ENCODE measurements at regions not wholly inside any gene's neighbourhood (a gene's known extent, or its start where the extent isn't known, plus 50 kb on each side); places are given as distances from the start of the nearest gene placed in this dataset.

DNA sequence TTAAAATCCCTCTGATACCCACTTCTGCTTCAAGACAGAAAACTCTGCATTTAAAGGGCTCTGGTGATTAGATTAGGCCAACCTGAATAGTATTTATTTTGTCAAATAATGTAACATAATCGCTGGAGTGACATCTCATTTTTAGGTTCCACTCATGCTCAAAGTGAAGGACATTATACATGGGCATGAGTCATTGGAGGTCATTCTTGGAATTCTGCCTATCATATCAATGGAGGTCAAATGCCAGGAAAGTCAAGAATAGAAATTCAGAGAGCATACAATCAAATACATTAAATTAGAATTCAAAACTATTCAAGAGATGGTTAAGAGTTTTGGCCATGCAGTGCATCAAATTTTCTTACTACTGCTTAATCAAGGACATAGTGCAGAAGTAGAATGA lies 50.8 kb upstream of the PRSS1 start:
- DNase-seq: no peak
- Histone ChIP-seq H3K36me3 (replicated peaks; ENCODE audit: control insufficient read depth, insufficient read depth, low read length) (no peaks in the 10 kb centered on the region; the same call in 1 of the 2 replicates), H3K27me3 (ENCODE audit: control insufficient read depth, insufficient read depth, low read length) (no peaks in the 10 kb centered on the region), H3K4me3 (ENCODE audit: insufficient read depth, low read depth, low read length) (no peak overlapping the region)

- no peak for DNase-seq
- no peaks in the 10 kb centered on the region for H3K27me3 ChIP-seq (ENCODE audit: control insufficient read depth, insufficient read depth, low read length)
- H3K4me3 ChIP-seq (ENCODE audit: insufficient read depth, low read depth, low read length): no peak overlapping the region
- no peaks in the 10 kb centered on the region; the same call in 1 of the 2 replicates for H3K36me3 ChIP-seq (replicated peaks; ENCODE audit: control insufficient read depth, insufficient read depth, low read length)
Observed at GRCh38 chr7:142697270-142697669, 52.0 kb upstream of the PRSS1 start.

DNA sequence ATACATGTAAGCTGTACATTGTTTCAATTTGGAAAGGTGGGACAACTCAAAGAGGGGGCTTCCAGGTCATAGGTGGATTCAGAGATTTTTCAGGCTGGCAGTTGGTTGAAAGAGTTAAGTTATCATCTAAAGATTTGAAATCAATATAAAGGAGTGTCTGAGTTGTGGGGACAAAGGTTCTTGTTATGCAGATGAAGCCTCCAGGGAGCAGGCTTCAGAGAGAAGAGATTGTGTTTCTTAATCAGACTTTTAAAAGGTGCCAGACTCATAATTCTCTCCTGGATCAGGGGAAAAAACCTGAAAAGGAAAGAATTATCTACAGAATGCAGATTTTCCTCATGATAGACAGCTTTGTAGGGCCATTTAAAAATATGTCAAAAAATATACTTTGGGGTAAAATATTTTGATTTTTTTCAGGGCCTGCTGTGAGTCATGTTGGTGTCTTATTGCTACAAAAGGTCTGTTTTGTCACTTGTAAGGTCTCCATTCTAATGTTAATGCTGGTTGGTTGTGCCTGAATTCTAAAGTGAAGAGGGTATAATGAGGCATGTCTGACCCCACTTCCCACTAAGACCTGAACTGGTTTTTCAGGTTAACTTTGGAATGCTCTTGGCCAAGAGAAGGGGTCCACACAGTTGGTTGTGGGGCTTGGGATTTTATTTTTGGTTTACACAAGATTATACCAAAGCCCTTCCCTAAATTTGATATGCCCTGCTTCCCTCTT lies 52.7 kb upstream of the PRSS1 start:
- no peak for DNase-seq
- Histone ChIP-seq H3K27me3 (ENCODE audit: control insufficient read depth, insufficient read depth, low read length) (no peaks in the 10 kb centered on the region), H3K36me3 (replicated peaks; ENCODE audit: control insufficient read depth, insufficient read depth, low read length) (no peaks in the 10 kb centered on the region; the same call in 1 of the 2 replicates), H3K4me3 (ENCODE audit: insufficient read depth, low read depth, low read length) (no peak overlapping the region)

DNA sequence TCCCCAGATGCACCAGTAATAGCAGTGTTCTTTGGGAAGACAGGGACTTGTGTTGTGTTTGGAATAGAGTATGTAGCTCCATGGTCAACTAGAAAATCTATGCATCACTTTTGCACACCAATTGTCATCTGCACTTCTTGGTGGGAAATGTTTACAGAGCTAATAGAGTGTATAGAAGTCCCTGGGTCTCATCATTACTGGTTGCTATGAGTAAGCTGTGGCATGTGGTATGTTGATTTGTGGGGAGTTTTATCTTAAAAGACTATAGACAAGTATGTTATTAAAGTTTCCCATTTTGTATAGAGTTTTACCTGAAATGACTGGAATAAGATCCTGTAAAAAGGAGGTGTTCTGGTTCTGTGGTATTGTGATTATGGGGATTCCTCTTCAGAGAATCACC lies 55.4 kb upstream of the PRSS1 start:
- Histone ChIP-seq H3K4me3 (ENCODE audit: insufficient read depth, low read depth, low read length) (no peak overlapping the region), H3K36me3 (replicated peaks; ENCODE audit: control insufficient read depth, insufficient read depth, low read length) (no peaks in the 10 kb centered on the region; the same call in 1 of the 2 replicates), H3K27me3 (ENCODE audit: control insufficient read depth, insufficient read depth, low read length) (no peaks in the 10 kb centered on the region)
- no peak for DNase-seq

- Histone ChIP-seq H3K27me3 (ENCODE audit: control insufficient read depth, insufficient read depth, low read length) (no peaks in the 10 kb centered on the region), H3K36me3 (replicated peaks; ENCODE audit: control insufficient read depth, insufficient read depth, low read length) (no peaks in the 10 kb centered on the region; the same call in 1 of the 2 replicates), H3K4me3 (ENCODE audit: insufficient read depth, low read depth, low read length) (no peak overlapping the region)
- no peak for DNase-seq
Observed at GRCh38 chr7:142690554-142691182, 58.6 kb upstream of the PRSS1 start.

- no peaks in the 10 kb centered on the region for H3K27me3 ChIP-seq (ENCODE audit: control insufficient read depth, insufficient read depth, low read length)
- no peaks in the 10 kb centered on the region; the same call in 1 of the 2 replicates for H3K36me3 ChIP-seq (replicated peaks; ENCODE audit: control insufficient read depth, insufficient read depth, low read length)
- H3K4me3 ChIP-seq (ENCODE audit: insufficient read depth, low read depth, low read length): no peak overlapping the region
- no peak for DNase-seq
Observed at GRCh38 chr7:142689439-142690120, 59.7 kb upstream of the PRSS1 start.

GRCh38 chr7:142685877-142686508 lies 63.3 kb upstream of the PRSS1 start:
- Histone ChIP-seq H3K27me3 (ENCODE audit: control insufficient read depth, insufficient read depth, low read length) (no peaks in the 10 kb centered on the region), H3K36me3 (replicated peaks; ENCODE audit: control insufficient read depth, insufficient read depth, low read length) (no peaks in the 10 kb centered on the region), H3K4me3 (ENCODE audit: insufficient read depth, low read depth, low read length) (no peak overlapping the region)
- DNase-seq: no peak

- no peak for DNase-seq
- Histone ChIP-seq H3K4me3 (ENCODE audit: insufficient read depth, low read depth, low read length) (no peak overlapping the region), H3K36me3 (replicated peaks; ENCODE audit: control insufficient read depth, insufficient read depth, low read length) (no peaks in the 10 kb centered on the region), H3K27me3 (ENCODE audit: control insufficient read depth, insufficient read depth, low read length) (no peaks in the 10 kb centered on the region)
Observed at GRCh38 chr7:142681314-142682092, 67.8 kb upstream of the PRSS1 start.

- H3K36me3 ChIP-seq (replicated peaks; ENCODE audit: control insufficient read depth, insufficient read depth, low read length): no peaks in the 10 kb centered on the region
- H3K27me3 ChIP-seq (ENCODE audit: control insufficient read depth, insufficient read depth, low read length): no peaks in the 10 kb centered on the region
- no peak overlapping the region for H3K4me3 ChIP-seq (ENCODE audit: insufficient read depth, low read depth, low read length)
- DNase-seq: no peak
Observed at GRCh38 chr7:142671506-142671905, 77.8 kb upstream of the PRSS1 start.

DNA sequence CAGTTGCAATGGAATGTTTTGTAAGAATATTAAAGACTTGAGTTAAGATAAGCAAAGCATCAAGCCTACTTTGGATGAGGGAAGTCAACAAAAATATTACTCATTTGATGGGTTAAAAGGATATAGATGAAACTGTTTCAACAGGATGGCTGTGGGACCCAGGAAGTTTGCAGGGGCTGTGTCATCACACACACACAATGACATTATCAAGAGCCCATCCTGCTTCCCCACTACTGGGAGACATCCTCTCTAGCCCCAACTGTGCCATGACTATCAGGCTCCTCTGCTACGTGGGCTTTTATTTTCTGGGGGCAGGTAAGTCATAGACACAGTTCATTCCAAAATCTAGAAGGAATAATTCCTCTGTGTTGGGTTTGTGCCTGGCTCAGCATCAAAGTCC lies 78.8 kb upstream of the PRSS1 start:
- H3K36me3 ChIP-seq (replicated peaks; ENCODE audit: control insufficient read depth, insufficient read depth, low read length): no peaks in the 10 kb centered on the region
- no peaks in the 10 kb centered on the region for H3K27me3 ChIP-seq (ENCODE audit: control insufficient read depth, insufficient read depth, low read length)
- H3K4me3 ChIP-seq (ENCODE audit: insufficient read depth, low read depth, low read length): no peak overlapping the region
- DNase-seq: no peak

GRCh38 chr7:142669074-142669654 lies 80.1 kb upstream of the PRSS1 start:
- DNase-seq: peak; percentile 27
- no peaks in the 10 kb centered on the region for H3K36me3 ChIP-seq (replicated peaks; ENCODE audit: control insufficient read depth, insufficient read depth, low read length)

GRCh38 chr7:142668495-142668894 lies 80.8 kb upstream of the PRSS1 start:
- no peaks in the 10 kb centered on the region for H3K36me3 ChIP-seq (replicated peaks; ENCODE audit: control insufficient read depth, insufficient read depth, low read length)
- DNase-seq: no peak
- no peak overlapping the region for H3K4me3 ChIP-seq (ENCODE audit: insufficient read depth, low read depth, low read length)
- no peaks in the 10 kb centered on the region for H3K27me3 ChIP-seq (ENCODE audit: control insufficient read depth, insufficient read depth, low read length)

More at GRCh38 chr7:142669074-142669654, 80.1 kb upstream of the PRSS1 start:
- Histone ChIP-seq H3K27me3 (ENCODE audit: control insufficient read depth, insufficient read depth, low read length) (no peaks in the 10 kb centered on the region), H3K4me3 (ENCODE audit: insufficient read depth, low read depth, low read length) (no peak overlapping the region)

DNA sequence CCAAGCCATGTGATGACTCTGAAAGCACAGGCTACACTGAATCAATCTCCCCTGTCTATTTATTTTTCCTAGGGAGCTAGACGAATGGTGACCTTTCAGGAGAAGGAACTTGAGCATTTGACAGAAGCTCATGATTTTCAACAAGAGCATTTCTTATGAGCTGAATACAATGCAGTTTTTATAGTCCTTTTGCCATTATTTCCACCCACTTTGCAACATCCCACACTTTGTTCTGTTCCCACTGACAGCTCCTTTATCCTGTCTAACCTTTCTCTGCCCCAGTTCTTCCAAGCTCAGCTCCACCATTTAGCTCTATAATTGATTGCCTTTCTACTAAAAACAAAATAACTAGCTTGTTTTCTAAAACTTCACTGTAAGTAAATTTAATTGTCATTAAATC lies 91.9 kb upstream of the PRSS1 start:
- DNase-seq: no peak
- Histone ChIP-seq H3K27me3 (ENCODE audit: control insufficient read depth, insufficient read depth, low read length) (no peaks in the 10 kb centered on the region), H3K4me3 (ENCODE audit: insufficient read depth, low read depth, low read length) (no peak overlapping the region), H3K36me3 (replicated peaks; ENCODE audit: control insufficient read depth, insufficient read depth, low read length) (no peaks in the 10 kb centered on the region)

- Histone ChIP-seq H3K27me3 (ENCODE audit: control insufficient read depth, insufficient read depth, low read length) (no peaks in the 10 kb centered on the region), H3K4me3 (ENCODE audit: insufficient read depth, low read depth, low read length) (no peak overlapping the region), H3K36me3 (replicated peaks; ENCODE audit: control insufficient read depth, insufficient read depth, low read length) (no peaks in the 10 kb centered on the region)
- DNase-seq: no peak
Observed at GRCh38 chr7:142654398-142654797, 94.9 kb upstream of the PRSS1 start.

Data from H7 (cell line).